GM10248 (cell line): ENCODE measurements at regions not wholly inside any gene's neighbourhood (a gene's known extent, or its start where the extent isn't known, plus 50 kb on each side); places are given as distances from the start of the nearest gene placed in this dataset.

Source experiments
- CTCF ChIA-PET: fragments of 300-600 bp; sonication (Branson Sonifier 250); formaldehyde crosslinking; extraction: SDS; loops from one replicate; lab custom pipeline; 2021; ENCODE audit warnings: antibody characterized with exemption; lab: Yijun Ruan, JAX
- POLR2A ChIA-PET: fragments of 350-650 bp; sonication (Branson Sonifier 250); formaldehyde crosslinking; extraction: SDS; loops from one replicate; lab custom pipeline; 2020; ENCODE audit warnings: antibody characterized with exemption; lab: Yijun Ruan, JAX
- DNase-seq: peaks from one replicate; pipeline ENCODE4 v3.0.0; 2012; ENCODE audit errors: extremely low spot score
- TF ChIP-seq, protein P1 (sequence below): IDR thresholded peaks from 2 replicates; pipeline ENCODE4 v1.5.1; 2012; ENCODE audit warnings: mild to moderate bottlenecking, low read depth; ENCODE audit errors: extremely low read depth, missing control alignments, control extremely low read depth

DNA sequence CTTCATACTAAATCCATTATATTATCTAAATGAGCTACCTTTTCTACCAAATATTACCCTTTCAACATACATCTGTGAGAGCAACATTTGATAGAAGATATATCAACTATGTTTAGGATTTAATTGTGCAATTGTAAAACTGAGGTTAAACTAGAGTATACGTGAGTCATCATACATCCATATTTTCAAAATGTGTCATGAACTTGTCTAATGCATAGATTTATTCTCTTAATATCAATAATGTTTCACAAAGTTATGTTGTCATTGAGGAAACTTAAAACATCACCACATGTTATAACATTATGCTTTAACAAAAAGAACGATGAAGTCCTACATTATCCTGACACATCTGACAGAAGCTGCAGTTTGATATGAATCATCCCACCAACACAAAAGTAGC lies 645.5 kb upstream of the NOVA1 start:
- no peak for DNase-seq
- ChIA-PET CTCF (interaction anchor here (0.7 to 1.3 kb wide), 2 partner anchors 9 to 10 kb away, joined by 3 to 4 read pairs; no protein-coding TSS in a partner anchor), POLR2A (no interaction called here)
- TF ChIP-seq, protein P1, sequence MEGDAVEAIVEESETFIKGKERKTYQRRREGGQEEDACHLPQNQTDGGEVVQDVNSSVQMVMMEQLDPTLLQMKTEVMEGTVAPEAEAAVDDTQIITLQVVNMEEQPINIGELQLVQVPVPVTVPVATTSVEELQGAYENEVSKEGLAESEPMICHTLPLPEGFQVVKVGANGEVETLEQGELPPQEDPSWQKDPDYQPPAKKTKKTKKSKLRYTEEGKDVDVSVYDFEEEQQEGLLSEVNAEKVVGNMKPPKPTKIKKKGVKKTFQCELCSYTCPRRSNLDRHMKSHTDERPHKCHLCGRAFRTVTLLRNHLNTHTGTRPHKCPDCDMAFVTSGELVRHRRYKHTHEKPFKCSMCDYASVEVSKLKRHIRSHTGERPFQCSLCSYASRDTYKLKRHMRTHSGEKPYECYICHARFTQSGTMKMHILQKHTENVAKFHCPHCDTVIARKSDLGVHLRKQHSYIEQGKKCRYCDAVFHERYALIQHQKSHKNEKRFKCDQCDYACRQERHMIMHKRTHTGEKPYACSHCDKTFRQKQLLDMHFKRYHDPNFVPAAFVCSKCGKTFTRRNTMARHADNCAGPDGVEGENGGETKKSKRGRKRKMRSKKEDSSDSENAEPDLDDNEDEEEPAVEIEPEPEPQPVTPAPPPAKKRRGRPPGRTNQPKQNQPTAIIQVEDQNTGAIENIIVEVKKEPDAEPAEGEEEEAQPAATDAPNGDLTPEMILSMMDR: no peak

DNA sequence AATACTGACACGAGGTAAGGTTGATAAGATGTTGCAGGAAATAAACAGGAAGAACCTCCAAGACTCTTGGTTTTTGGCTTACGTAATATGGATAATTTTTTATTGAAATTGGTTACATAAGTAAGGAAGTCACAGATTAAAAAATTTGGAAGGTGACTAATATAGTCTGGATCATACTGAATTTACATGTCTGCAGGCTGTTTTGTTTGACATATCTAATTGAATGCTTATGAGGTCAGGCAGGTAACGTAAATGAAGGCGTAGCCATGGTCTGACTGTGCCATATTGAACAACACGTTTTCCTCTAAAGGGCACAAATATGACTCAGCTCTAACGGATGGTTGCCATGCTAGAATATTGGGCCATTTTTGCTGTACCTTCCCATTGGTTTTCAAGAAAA lies 648.1 kb upstream of the NOVA1 start:
- CTCF ChIA-PET: no interaction called here
- POLR2A ChIA-PET: no interaction called here
- TF ChIP-seq, protein P1: no peak

DNA sequence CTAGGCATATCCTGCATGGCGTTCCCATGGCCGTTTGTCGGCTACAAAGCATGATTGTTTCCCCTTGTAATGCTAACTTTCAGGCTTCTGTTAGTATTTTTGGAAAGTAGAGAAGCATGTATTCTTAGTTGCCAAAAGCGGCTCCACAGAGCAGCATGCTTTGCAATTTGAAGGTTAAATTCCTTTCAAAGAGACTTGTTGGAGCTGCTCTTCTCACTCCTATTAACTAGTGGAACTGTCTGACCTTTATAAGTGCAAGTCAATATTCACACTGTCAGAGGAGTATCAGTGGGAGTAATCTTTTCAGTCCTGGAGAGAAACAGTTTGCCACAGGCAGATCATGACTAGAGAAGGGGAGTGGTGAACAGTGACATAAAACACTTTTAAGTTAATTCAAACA lies 656.1 kb upstream of the NOVA1 start:
- CTCF ChIA-PET: no interaction called here
- POLR2A ChIA-PET: no interaction called here
- TF ChIP-seq, protein P1: no peak
- no peak for DNase-seq

More for the DNA sequence above, 648.1 kb upstream of the NOVA1 start:
- DNase-seq: no peak

DNA sequence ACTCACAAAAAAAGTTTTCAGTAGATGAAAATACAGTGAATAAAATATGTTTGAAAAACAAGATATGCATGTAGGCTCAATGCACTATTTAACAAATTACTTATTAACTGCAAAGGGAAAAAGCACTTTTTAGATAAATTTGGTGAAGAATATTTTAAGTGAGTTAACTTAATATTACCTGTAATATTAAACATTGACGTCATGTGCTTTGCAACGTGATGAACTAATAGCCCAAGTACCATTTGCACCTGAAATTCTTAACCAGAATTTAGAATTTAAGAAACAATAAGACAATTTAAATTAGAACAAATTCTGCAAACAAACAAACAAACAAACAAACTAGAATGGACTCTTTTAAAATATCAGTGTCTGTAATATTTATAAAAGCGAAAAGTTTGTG lies 659.0 kb upstream of the NOVA1 start:
- CTCF ChIA-PET: no interaction called here
- POLR2A ChIA-PET: no interaction called here
- no peak for DNase-seq
- TF ChIP-seq, protein P1: no peak

DNA sequence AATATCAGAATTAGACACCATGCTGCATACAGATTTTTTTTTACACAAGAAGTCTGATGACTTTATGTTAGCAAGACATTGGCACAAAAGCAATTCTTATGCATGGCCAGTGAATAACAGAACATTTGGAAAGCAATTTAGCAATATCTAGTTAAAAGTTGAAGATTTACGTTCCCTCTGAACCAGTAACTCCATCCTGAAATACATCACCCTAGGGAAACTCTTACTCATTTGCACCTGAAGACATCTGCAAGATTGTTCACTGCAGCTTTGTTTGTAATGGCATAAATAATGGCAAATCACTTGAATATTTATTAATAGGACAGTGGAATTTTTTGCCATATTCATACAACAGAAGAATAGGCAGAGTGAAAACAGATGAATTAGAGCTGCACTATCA lies 670.0 kb upstream of the NOVA1 start:
- POLR2A ChIA-PET: no interaction called here
- DNase-seq: no peak
- CTCF ChIA-PET: no interaction called here
- TF ChIP-seq, protein P1: no peak

DNA sequence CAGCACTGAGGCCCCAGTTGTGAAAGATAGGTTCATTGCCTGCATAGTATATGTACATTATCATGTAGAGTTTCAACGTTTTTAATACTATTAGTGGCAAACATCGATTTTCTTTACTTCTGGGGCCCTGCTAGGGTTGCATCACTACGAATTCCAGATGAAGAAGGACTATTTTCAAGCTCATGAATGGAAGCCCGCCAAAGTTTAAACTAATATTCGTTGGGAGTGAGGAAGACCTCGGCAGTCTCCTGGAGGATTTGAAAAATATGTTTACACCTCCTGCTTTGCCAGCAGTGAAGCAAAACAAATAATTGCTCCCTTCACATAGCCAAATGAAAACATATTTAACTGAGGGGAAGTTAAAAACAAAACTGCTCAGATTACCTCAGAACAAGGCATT lies 672.9 kb upstream of the NOVA1 start:
- ChIA-PET POLR2A (no interaction called here), CTCF (no interaction called here)
- TF ChIP-seq, protein P1: no peak
- no peak for DNase-seq

DNA sequence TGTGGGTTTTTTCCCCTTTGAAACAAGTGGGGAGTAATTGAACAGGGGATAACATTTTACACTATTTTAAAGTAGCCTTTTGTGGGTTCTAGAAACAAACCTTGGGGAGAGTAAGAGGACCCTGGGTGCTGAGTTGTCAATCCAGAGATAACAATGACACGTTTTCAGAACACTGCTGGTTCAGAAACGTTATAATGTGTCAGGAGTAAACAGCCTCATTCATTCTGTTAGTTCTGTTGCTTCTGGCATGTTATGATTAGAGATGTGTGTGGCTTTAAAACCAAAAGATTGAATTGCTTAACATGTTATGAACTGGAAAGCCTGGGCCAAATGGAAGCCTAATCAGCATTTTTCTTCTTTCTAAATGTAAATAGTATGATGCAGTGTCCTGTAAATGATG lies 680.5 kb upstream of the NOVA1 start:
- DNase-seq: no peak
- CTCF ChIA-PET: no interaction called here
- TF ChIP-seq, protein P1: no peak
- POLR2A ChIA-PET: no interaction called here
